HG03097 (cell line): ENCODE measurements at regions not wholly inside any gene's neighbourhood (a gene's known extent, or its start where the extent isn't known, plus 50 kb on each side); places are given as distances from the start of the nearest gene placed in this dataset.
"Not testable (repeated sequence)": the region's sequence is repeated elsewhere in the genome, so short reads cannot be mapped to it uniquely, and the experiment has no call there.

Source experiments
- ATAC-seq: cut with Tn5 transposase; IDR thresholded peaks from one replicate; pipeline ENCODE4 v1.9.1; 2021; ENCODE audit not compliant: unreplicated experiment, low FRiP score

DNA sequence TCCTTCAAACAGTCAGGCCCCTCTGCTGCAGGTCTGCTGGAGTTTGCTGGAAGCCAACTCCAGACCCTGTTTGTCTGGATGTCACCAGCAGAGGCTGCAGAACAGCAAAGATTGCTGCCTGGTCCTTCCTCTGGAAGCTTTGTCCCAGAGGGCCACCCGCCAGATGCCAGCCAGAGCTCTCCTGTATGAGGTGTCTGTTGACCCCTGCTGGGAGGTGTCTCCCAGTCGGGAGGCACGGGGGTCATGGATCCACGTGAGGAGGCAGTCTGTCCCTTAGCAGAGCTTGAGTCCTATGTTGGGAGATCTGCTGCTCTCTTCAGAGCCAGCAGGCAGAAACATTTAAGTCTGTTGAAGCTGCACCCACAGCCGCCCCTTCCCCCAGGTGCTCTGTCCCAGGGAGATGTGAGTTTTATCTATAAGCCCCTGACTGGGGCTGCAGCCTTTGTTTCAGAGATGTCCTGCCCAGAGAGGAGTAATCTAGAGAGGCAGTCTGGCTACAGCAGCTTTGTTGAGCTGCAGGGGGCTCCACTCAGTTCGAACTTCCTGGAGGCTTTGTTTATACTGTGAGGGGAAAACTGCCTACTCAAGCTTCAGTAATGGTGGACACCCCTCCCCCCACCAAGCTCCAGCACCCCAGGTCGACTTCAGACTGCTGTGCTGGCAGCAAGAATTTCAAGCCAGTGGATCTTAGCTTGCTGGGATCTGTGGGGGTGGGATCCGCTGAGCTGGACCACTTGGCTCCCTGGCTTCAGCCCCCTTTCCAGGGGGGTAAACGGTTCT is 72.1 kb downstream of the OGFRL1 start:
- ATAC-seq, result not testable (repeated sequence)

DNA sequence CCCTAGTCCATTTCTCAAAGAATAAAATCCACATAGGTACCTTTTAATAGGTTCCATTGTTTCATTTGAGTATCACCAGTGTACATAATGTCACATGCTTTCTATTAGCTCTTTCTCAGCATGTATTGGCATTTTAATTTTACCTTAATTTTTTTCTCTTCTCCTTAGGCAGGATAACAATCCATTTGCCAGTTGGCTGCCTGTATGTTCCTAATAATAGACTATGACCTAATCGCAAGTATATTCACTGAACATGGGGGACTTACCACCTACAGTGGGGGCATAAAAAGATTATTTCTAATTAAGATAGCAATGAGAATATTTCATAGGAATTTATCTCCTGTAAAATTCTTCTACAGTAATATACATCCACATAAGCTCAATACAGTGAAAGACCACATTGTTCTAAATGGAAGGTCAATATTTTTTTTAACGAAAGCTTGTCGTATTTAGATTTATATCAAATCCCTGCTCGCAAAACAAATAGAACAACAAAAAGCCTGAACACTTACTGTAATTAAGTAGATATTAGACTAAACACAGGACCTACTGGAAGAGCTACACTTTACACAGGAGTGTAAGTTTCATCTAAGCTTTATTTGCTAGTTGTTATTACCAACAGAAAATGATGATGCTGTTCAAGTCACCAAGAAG is 76.4 kb downstream of the OGFRL1 start:
- no peak for ATAC-seq

DNA sequence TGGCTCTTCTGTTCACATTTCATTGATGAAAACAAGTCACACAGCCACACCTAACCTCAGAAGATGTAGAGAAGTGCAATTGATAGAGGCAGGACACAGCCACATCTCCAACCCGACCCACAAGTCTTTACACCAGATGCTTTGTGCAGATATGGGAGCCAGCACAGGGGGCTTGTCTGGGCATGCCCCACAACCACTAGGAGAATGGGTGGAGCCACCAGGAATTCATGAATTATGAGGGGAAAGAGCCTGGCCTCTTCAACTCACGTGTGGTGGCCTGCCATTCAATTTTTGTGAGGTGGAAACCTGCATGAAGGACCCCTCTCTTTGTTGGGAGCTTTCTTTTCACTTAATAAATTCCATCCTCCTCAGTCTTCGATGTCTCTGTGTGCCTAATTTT is 79.1 kb downstream of the OGFRL1 start:
- ATAC-seq, result no peak

DNA sequence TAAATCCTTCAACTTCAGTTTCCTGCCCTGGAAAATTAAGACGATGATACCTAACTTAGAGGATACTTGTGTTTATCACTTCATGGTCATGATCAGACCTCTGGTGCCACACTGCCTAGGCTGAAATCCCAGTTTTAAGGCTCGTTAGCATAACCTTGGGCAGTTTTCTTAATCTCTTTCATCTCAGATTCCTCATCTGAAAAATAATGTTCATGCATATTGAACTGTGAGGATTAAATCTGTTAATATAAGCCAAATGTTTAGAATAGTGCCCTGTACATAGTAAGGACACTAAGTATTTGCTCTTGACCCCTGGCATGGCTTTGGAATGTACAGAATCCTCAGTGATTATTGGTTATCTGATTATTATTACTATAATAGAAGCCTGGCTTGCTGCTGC is 79.7 kb downstream of the OGFRL1 start:
- no peak for ATAC-seq

DNA sequence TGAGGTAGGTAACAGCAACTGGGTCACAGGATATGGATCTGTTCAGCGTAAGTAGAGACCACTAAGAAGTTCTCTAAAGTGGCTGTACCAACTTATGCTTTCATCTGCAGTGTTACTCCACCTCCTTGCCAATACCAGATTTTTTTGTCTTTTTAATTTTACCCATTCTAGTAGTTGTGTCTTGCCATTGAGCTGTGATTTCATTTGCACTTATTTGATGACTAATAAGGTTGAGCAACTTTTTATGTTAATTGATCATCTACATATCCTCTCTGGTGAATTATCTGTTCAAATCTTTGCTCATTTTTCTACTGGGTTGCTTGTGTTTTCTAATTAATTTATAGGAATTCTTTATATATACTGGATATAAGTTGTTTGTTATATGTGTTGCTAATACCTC is 82.9 kb downstream of the OGFRL1 start:
- no peak for ATAC-seq

DNA sequence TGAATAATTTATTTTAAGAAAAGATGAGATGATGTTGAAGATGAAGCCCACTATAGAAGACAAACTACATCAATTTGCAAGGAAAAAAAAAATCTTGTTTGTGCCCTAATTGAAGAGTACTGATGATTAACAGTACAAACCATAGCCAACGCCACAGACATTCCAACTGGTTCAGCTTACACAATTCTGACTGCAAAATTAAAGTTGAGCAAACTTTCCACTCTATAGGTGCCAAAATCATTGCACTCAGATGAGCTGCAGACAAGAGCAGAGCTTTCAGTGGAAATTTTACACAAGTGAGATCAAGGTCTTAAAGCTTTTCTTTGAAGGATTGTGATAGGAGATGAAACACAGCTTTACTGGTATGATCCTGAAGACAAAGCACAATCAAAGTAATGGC is 85.3 kb downstream of the OGFRL1 start:
- no peak for ATAC-seq

DNA sequence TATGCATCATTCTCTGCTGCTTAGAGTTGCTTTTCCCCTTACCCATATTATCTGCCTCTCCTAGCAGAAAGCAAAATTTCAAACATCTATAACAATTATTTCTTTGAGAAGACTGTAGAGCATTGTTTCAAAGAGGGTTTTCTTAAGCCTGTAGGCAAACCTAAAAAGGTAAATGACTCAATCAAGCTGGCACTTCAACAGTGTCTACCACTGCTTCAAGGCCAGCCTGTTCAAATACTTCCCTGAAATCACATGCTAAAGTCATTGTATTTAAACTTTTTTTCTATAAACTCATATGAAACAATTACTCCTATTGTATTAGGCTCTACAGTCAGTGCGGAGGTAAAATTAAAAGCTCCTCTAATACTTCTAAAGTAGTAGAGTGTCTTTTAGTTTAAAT is 87.1 kb downstream of the OGFRL1 start:
- no peak for ATAC-seq

DNA sequence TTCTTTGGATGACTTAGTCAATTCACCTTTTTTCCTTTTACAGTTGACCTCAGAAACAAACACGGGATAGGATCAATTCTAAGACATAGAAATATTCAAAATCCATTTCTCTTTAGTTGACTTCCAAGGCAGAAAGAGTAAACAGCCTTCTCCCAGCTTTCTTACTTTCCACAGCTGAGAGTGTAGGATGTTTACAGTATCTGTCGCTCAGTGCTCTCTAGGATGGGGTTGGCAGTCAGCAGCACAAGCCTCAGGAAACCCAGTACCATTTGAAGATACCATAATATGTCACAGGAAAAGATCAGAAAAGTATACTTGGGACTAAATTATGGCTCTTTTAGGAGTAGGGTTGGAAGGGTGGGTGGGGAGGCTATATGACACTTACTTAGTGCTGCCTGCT is 88.2 kb downstream of the OGFRL1 start:
- ATAC-seq, result no peak

DNA sequence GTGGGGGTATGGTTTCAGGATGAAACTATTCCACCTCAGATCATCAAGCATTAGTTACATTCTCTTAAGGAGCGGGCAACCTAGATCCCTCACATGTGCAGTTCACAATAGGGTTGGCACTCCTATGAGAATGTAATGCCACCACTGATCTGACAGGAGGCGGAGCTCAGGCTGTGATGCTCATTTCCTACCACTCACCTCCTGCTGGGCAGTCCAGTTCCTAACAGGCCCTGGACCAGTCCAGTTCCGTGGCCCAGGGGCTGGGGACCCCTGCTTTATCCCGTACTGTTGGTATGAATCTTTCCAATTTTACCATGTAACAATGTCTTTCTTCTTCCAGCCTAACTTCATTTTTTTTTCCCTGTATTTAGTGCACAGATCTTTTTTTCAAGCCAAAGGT is 94.9 kb downstream of the OGFRL1 start:
- no peak for ATAC-seq

DNA sequence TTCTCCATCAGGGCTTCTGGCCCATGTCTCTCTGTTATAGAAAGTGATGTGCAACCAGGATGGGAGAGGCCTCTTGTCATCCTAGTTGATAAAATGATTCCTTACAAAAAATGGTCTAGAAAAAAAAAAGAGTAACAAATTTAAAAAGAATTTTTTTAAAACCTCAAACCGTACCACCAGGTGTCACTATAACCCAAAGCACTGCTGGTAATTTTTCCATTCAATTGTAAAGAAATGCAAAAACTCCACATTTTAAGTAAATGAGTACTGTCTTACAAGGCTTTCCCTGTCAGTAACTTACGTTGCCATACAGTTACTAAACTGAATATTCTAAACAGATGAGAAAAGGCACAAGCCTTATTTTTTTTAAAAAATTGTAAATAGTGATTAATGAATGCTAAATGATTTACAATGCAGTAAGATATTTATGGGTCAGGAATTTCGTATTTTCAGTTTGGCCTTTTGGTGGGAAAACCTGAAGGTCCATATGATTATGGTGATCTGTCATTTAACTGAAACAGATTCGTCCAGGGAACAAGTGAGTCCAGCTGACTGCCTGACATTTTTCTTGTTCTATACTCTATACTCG is 95.4 kb downstream of the OGFRL1 start:
- ATAC-seq, result no peak

DNA sequence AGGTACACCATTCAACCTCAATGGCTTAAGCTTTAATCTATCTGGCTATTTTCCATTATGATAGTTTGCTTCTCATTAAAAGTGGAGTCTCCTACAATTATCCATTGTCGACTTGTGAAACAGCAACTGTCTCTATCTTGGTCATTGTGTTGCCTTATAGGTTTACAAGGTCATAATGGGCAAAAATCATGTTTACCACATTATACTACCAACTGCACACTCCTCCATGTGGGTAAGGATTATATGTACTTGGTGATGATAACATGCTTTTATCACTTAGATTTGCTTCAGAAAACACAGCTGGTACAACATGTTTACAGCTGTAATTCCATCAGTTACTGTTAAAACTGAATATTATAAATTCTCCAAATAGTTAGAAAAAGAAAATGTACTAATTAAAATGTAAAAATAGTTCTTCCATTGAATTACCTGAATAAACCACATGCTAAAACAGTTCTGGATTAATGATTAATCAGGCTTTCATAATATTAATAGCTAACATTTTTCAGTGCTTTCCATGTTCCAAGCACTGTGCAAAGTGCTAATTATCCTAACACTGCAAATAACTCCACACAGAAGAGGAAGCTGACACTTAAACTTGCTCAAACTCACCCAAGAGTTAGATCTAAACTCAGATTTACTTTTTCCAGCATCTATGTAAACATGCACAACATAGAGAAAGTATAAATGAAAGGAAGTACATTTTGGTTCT is 96.7 kb downstream of the OGFRL1 start:
- ATAC-seq, result no peak

DNA sequence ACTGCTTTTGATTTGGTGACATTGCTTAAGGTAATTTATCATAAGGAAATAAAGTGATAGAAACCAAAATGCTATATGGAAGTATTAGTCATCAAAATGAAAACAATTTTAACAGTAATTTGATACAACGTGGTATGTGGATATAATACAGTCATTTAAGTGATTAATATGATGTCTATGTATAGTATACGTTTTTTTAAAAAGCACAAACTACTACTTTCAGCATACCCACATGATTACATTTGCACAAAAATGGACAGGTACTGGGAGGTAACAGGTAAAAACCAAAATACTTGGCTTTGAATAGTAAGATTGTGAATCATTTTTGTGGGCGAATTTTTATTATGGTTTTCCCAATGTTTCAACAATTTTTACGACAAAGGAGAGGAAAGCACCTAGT is 97.6 kb downstream of the OGFRL1 start:
- ATAC-seq, result no peak

DNA sequence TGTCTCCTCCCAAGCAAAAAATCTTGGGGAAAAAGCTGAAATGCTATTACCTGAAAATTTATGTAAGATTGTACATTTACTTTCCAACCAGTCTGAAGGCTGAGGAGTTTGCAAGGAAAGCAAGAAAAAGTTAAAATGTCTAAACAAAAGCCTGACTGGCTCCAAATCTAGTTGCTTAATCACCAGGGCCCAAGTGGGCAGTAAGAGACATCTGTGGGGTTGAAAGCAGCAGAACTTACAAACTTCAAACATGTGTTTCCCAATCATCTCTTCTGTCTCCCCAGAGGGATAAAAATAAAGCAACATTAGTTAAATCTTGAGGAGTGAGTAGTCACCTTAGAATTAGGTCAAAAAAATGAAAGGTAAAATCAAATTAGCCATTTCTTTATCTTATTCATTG is 98.6 kb downstream of the OGFRL1 start:
- ATAC-seq, result no peak

DNA sequence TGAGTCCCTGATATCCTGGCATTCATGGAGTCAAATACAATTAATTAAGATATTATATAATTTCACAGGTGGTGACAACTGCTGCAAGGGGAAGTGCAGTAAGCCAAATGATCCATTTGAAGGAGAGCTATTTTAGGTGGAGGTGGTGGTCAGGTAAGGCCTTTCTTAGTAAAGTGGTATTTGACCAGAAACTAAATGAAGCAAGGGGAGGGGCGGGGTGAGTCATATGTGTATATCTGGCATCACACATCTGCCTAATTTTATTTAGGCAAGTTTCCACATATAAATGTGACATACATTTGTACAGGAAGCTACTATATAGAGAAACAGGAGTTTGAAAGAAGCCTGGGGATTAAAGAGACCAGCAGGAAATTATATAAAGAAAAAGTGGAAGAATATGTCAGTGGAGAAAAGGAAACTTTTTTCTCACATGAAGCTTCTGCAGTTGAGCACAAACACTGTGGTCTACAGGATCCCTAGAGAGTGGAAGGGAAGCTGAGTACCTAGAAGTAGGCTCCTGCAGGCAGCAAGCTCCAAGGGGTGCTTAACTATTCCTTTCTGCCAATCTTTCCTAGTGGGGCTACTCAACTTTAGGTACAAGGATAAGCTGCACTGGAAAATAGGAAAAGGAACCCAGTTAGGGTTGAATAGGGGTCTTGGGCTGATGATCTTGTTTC is 99.6 kb downstream of the OGFRL1 start:
- ATAC-seq, result no peak

DNA sequence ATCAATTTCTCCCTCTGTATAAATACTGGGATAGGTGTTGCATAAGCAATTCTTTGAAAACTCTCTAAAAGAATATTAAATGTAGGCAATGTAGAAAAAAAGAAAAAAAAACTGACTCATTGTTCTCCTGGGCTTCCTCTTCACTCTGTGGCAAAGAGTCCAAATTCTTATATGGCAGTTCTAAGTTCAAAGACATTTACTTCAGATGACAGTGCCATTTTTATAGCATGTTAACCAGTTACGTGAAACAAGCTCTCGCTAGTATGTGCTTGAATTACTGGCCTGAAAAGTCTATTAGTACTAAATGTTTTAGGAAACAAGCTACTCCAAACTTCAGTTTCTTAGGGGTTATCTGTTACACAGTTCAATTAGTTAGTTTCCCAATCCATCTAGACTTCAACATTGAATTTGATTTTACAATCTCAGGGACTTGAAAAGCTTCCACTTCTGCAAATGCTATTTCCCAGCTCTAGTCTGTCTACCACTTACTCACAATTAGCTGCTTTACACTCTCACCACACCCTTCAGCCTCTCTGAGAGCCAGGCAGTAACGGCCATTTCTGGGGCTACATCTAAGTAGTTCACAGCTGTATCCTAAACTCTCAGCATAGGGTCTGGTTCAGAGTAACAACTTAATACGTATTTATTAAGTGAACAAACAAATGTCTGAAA is 100.4 kb downstream of the OGFRL1 start:
- ATAC-seq, result no peak

DNA sequence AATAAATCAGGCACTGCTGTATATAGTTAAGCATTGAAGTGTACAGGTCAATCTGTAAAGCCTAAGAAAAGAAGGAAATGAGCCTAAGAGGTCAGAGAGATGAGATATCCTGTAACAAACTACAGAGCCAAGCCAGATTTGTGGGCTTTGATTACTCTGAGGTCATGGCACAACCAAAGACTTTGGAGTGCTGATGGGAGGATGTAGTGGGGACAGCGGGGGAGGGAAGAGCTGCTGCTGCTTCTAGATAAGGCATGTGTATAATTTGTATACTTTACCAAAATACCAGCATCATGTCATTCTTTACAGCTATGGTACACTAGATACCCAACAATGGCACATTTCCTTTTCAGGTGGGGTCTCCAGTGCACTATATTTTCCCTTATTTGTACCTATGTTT is 102.5 kb downstream of the OGFRL1 start:
- ATAC-seq, result no peak

DNA sequence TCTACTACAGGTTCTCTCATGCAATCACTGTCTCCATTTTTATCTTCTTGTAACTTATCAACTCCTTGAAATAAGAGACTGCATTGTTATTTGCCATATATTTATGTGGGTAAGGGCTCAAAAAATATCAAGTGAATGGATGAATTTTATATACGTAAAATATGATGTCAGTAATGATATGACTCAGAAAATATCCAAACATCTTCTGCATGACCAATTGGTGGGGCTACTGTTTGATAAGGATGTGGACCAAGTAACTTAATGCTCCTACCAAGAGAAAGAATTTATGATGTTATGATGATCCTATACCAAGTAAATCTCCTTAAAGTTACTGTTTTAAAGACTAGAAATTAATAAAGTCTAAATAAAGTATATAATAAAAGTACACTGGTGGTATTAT is 103.7 kb downstream of the OGFRL1 start:
- no peak for ATAC-seq

DNA sequence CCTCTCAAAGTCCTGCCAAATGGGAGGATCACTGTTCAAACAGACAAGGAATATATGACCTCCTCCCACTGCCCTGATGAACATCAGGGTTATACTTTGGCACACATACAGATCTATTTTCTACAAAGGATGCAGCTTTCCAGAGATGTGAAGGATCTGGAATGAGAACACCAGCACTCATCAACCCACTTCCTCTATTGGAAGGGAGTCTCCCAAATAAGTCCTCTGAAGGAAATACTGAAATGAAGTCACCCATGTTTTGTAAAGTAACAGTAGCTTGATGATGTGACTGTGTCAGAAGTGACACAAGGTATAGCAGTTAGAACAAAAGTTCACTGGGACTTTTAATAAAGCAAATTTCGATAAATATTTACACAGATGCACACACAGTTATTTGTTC is 104.9 kb downstream of the OGFRL1 start:
- ATAC-seq, result no peak

DNA sequence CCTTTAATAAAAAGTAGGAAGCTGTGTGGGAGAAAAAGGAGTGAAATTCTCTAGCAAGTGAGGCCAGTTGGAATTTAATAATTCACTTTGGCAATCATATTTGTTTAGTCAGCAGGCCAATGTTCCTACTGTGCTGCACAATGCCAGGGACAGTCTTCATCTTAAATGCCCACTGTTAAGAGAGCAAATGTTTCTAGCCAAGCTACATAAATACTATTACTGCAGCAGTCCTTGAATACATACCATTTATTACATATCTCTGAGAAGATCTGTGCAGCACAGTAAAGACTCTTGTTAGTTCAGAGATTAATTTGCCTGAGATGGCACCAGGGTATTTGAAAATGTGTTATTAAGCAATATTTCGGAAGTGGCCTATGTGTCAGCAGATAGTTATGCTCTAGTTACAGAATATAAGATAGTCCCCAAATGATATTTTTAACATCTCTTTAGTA is 105.4 kb downstream of the OGFRL1 start:
- ATAC-seq, result no peak

DNA sequence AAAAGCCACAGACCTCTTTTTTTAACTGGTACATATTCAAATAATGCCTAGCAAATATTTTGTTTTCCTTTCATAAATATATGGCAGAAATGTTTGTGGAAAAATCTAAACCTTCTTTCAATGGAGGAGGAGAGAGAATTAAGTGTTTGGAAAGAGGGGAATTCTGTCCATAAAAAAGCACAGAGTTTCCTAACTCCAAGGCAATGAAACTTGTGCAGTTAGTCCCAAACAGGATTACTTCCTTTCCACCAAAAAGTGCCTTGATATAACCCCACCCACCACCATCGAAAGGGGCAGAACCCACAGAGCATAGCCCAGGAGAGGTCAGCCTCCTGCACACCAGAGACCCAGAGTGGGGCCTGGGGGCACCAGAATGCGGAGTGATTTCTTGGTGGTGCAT is 106.3 kb downstream of the OGFRL1 start:
- no peak for ATAC-seq
